ENCODE measurements at regions not wholly inside any gene's neighbourhood (a gene's known extent, or its start where the extent isn't known, plus 50 kb on each side); places are given as distances from the start of the nearest gene placed in this dataset.

GRCh38 chr5:40397976-40398375 is 281.7 kb upstream of the PTGER4 start:
- H3K4me3 ChIP-seq (ENCODE audit: low read depth, low read length, poor library complexity, severe bottlenecking) = no peak overlapping the region
- H3K9me3 ChIP-seq (ENCODE audit: low read depth, low read length, poor library complexity, severe bottlenecking) = no peaks in the 10 kb centered on the region
- no peak for DNase-seq (ENCODE audit: low spot score)
- POLR2A ChIA-PET (ENCODE audit: low non-redundant PET) = interaction anchor here (0.6 kb wide), 1 partner anchor 724 kb away, joined by 5 read pairs; no protein-coding TSS in a partner anchor
- H3K27ac ChIP-seq (ENCODE audit: low read depth, low read length, poor library complexity, severe bottlenecking) = no peak overlapping the region
- no peaks in the 10 kb centered on the region for H3K4me1 ChIP-seq (ENCODE audit: insufficient read depth, low read length, poor library complexity, severe bottlenecking)
- TF ChIP-seq CTCF (conservative IDR thresholded peaks at IDR 0.05; ENCODE audit: low read depth, low read length) (no peak), EZH2 (IDR thresholded peaks at IDR 0.05; ENCODE audit: borderline replicate concordance, low read depth, low read length, poor library complexity, severe bottlenecking) (no peak)
- CTCF ChIA-PET = no interaction called here
- intact Hi-C loops (cut with micrococcal nuclease; ENCODE audit: unreplicated experiment) = no loop called here
- no peaks in the 10 kb centered on the region for H3K27me3 ChIP-seq (replicated peaks; ENCODE audit: insufficient read depth, low read depth, low read length, poor library complexity)
- BruUV-seq (replicated peaks) = no TSS peak
- H3K36me3 ChIP-seq (ENCODE audit: insufficient read depth, low read length, poor library complexity, severe bottlenecking) = no peaks in the 10 kb centered on the region

- H3K4me3 ChIP-seq (ENCODE audit: low read depth, low read length, poor library complexity, severe bottlenecking) = no peak overlapping the region
- CTCF ChIA-PET = no interaction called here
- DNase-seq (ENCODE audit: low spot score) = no peak
- H3K27ac ChIP-seq (ENCODE audit: low read depth, low read length, poor library complexity, severe bottlenecking) = no peak overlapping the region
- BruUV-seq (replicated peaks) = no TSS peak
- TF ChIP-seq CTCF (conservative IDR thresholded peaks at IDR 0.05; ENCODE audit: low read depth, low read length) = no peak
- TF ChIP-seq EZH2 (IDR thresholded peaks at IDR 0.05; ENCODE audit: borderline replicate concordance, low read depth, low read length, poor library complexity, severe bottlenecking) = no peak
- no peaks in the 10 kb centered on the region for H3K4me1 ChIP-seq (ENCODE audit: insufficient read depth, low read length, poor library complexity, severe bottlenecking)
- H3K27me3 ChIP-seq (replicated peaks; ENCODE audit: insufficient read depth, low read depth, low read length, poor library complexity) = no peaks in the 10 kb centered on the region
- no peaks in the 10 kb centered on the region for H3K9me3 ChIP-seq (ENCODE audit: low read depth, low read length, poor library complexity, severe bottlenecking)
- POLR2A ChIA-PET (ENCODE audit: low non-redundant PET) = no interaction called here
- intact Hi-C loops (cut with micrococcal nuclease; ENCODE audit: unreplicated experiment) = no loop called here
- H3K36me3 ChIP-seq (ENCODE audit: insufficient read depth, low read length, poor library complexity, severe bottlenecking) = no peaks in the 10 kb centered on the region
Observed at GRCh38 chr5:40397091-40397490, 282.6 kb upstream of the PTGER4 start.

GRCh38 chr5:40396317-40396716 is 283.4 kb upstream of the PTGER4 start:
- no peak for DNase-seq (ENCODE audit: low spot score)
- intact Hi-C loops (cut with micrococcal nuclease; ENCODE audit: unreplicated experiment) = no loop called here
- ChIA-PET POLR2A (ENCODE audit: low non-redundant PET) (no interaction called here), CTCF (no interaction called here)
- TF ChIP-seq CTCF (conservative IDR thresholded peaks at IDR 0.05; ENCODE audit: low read depth, low read length) = no peak
- no peak for TF ChIP-seq EZH2 (IDR thresholded peaks at IDR 0.05; ENCODE audit: borderline replicate concordance, low read depth, low read length, poor library complexity, severe bottlenecking)
- H3K9me3 ChIP-seq (ENCODE audit: low read depth, low read length, poor library complexity, severe bottlenecking) = no peaks in the 10 kb centered on the region
- BruUV-seq (replicated peaks) = no TSS peak
- H3K4me3 ChIP-seq (ENCODE audit: low read depth, low read length, poor library complexity, severe bottlenecking) = no peak overlapping the region
- no peaks in the 10 kb centered on the region for H3K4me1 ChIP-seq (ENCODE audit: insufficient read depth, low read length, poor library complexity, severe bottlenecking)
- no peaks in the 10 kb centered on the region for H3K27me3 ChIP-seq (replicated peaks; ENCODE audit: insufficient read depth, low read depth, low read length, poor library complexity)
- H3K36me3 ChIP-seq (ENCODE audit: insufficient read depth, low read length, poor library complexity, severe bottlenecking) = no peaks in the 10 kb centered on the region
- H3K27ac ChIP-seq (ENCODE audit: low read depth, low read length, poor library complexity, severe bottlenecking) = no peak overlapping the region

All from A673 (cell line).